SU-DHL-6 (cell line): ENCODE measurements at regions not wholly inside any gene's neighbourhood (a gene's known extent, or its start where the extent isn't known, plus 50 kb on each side); places are given as distances from the start of the nearest gene placed in this dataset.
"Not testable (repeated sequence)": the region's sequence is repeated elsewhere in the genome, so short reads cannot be mapped to it uniquely, and the experiment has no call there.

ENCODE experiments used
- H2AFZ ChIP-seq: fragments of 200-600 bp; sonication (generic); 2 replicates; pipeline ENCODE4 v1.6.1; 2014; ENCODE audit warnings: low read depth, mild to moderate bottlenecking, moderate library complexity, mixed read lengths, antibody characterized with exemption, low read length; ENCODE audit not compliant: severe bottlenecking
- H3F3A ChIP-seq: fragments of 200-600 bp; shearing (Covaris generic); 2 replicates; pipeline ENCODE4 v1.6.0; 2016; ENCODE audit warnings: antibody characterized with exemption, mild to moderate bottlenecking; ENCODE audit not compliant: insufficient read depth
- H3K27ac ChIP-seq: fragments of 200-600 bp; sonication (generic); 2 replicates; pipeline ENCODE4 v1.5.1; 2016; ENCODE audit warnings: low read depth, mild to moderate bottlenecking, low read length, moderate library complexity, mixed read lengths
- H3K27me3 ChIP-seq: fragments of 200-600 bp; sonication (generic), shearing (Covaris generic); 2 replicates; pipeline ENCODE4 v1.6.0; 2014; ENCODE audit warnings: mild to moderate bottlenecking, low read length
- H3K36me3 ChIP-seq: fragments of 200-600 bp; sonication (generic); 2 replicates; pipeline ENCODE4 v1.6.1; 2014; ENCODE audit warnings: mild to moderate bottlenecking, low read length, mixed read lengths
- H3K4me2 ChIP-seq: fragments of 300-600, 200-600 bp; shearing (Covaris generic), sonication (generic); 2 replicates; pipeline ENCODE4 v1.6.0; 2014; ENCODE audit warnings: low read length, low read depth, mild to moderate bottlenecking; ENCODE audit not compliant: poor library complexity, severe bottlenecking
- H3K4me3 ChIP-seq: fragments of 200-600 bp; sonication (generic); 2 replicates; pipeline ENCODE4 v1.5.1; 2014; ENCODE audit warnings: antibody characterized with exemption, low read length, mild to moderate bottlenecking, mixed read lengths; ENCODE audit not compliant: insufficient read depth, poor library complexity, severe bottlenecking
- H3K79me2 ChIP-seq: fragments of 200-600 bp; sonication (generic); 2 replicates; pipeline ENCODE4 v1.6.1; 2014; ENCODE audit warnings: mild to moderate bottlenecking, low read length, moderate library complexity; ENCODE audit not compliant: insufficient read depth
- H3K9ac ChIP-seq: fragments of 200-600 bp; sonication (generic); 2 replicates; pipeline ENCODE4 v1.7.0; 2014; ENCODE audit warnings: mild to moderate bottlenecking, low read length
- H3K9me2 ChIP-seq: fragments of 200-600 bp; sonication (generic); replicated peaks from 2 replicates; pipeline ENCODE4 v1.6.1; 2014; ENCODE audit warnings: low read length; ENCODE audit not compliant: insufficient read depth
- H3K9me3 ChIP-seq: fragments of 200-600 bp; sonication (generic); 2 replicates; pipeline ENCODE4 v1.6.1; 2014; ENCODE audit warnings: low read length, mixed read lengths; ENCODE audit not compliant: insufficient read depth
- H4K20me1 ChIP-seq: fragments of 200-600 bp; sonication (generic); 2 replicates; pipeline ENCODE4 v1.6.1; 2014; ENCODE audit warnings: low read depth, mild to moderate bottlenecking, antibody characterized with exemption, low read length, moderate library complexity, mixed read lengths
- CTCF ChIP-seq: fragments of 200-600 bp; sonication (generic); IDR thresholded peaks from one replicate; pipeline ENCODE4 v1.5.1; 2017; ENCODE audit warnings: antibody characterized with exemption, mild to moderate bottlenecking, low read length, moderate library complexity; ENCODE audit not compliant: insufficient read depth, poor library complexity, severe bottlenecking
- EZH2phosphoT487 ChIP-seq: fragments of 200-600 bp; sonication (generic), shearing (Covaris generic); conservative IDR thresholded peaks from 2 replicates; pipeline ENCODE4 v1.6.1; 2018; ENCODE audit warnings: mild to moderate bottlenecking, antibody characterized with exemption, low read length, moderate library complexity, mixed read lengths

GRCh38 chr18:34511435-34511834, 198.7 kb upstream of the DTNA start:
- no peaks in the 10 kb centered on the region for H3F3A ChIP-seq
- no peaks in the 10 kb centered on the region for H3K27me3 ChIP-seq
- no peaks in the 10 kb centered on the region for H3K79me2 ChIP-seq
- no peaks in the 10 kb centered on the region for H4K20me1 ChIP-seq
- H3K9me3 ChIP-seq = no peaks in the 10 kb centered on the region
- no peak for TF ChIP-seq EZH2phosphoT487
- no peak for TF ChIP-seq CTCF
- no peak overlapping the region for H2AFZ ChIP-seq
- no peak overlapping the region for H3K9ac ChIP-seq
- no peaks in the 10 kb centered on the region for H3K36me3 ChIP-seq
- H3K9me2 ChIP-seq = no peaks in the 10 kb centered on the region
- H3K4me3 ChIP-seq = no peak overlapping the region
- no peak overlapping the region for H3K4me2 ChIP-seq
- H3K27ac ChIP-seq = no peak overlapping the region

GRCh38 chr18:34511879-34512278, 198.2 kb upstream of the DTNA start:
- Histone ChIP-seq H3F3A (no peaks in the 10 kb centered on the region), H3K36me3 (no peaks in the 10 kb centered on the region), H3K9me2 (no peaks in the 10 kb centered on the region), H3K27me3 (no peaks in the 10 kb centered on the region), H3K9me3 (no peaks in the 10 kb centered on the region), H3K4me3 (no peak overlapping the region), H3K9ac (no peak overlapping the region), H3K27ac (no peak overlapping the region), H3K79me2 (no peaks in the 10 kb centered on the region), H3K4me2 (no peak overlapping the region), H4K20me1 (no peaks in the 10 kb centered on the region), H2AFZ (no peak overlapping the region)
- TF ChIP-seq EZH2phosphoT487 (no peak), CTCF (no peak)

- H3K9ac ChIP-seq = no peak overlapping the region
- no peaks in the 10 kb centered on the region for H3K36me3 ChIP-seq
- no peaks in the 10 kb centered on the region for H3K9me2 ChIP-seq
- H3K4me3 ChIP-seq = no peak overlapping the region
- H3K4me2 ChIP-seq = no peak overlapping the region
- TF ChIP-seq CTCF = no peak
- H3K27ac ChIP-seq = no peak overlapping the region
- no peaks in the 10 kb centered on the region for H3K27me3 ChIP-seq
- no peaks in the 10 kb centered on the region for H3F3A ChIP-seq
- no peaks in the 10 kb centered on the region for H3K9me3 ChIP-seq
- no peak overlapping the region for H2AFZ ChIP-seq
- H4K20me1 ChIP-seq = no peaks in the 10 kb centered on the region
- no peaks in the 10 kb centered on the region for H3K79me2 ChIP-seq
These were observed 195.9 kb upstream of the DTNA start for GRCh38 chr18:34514238-34514637.

GRCh38 chr18:34514957-34515356, 195.1 kb upstream of the DTNA start:
- Histone ChIP-seq H2AFZ (no peak overlapping the region), H3K27ac (no peak overlapping the region), H4K20me1 (no peaks in the 10 kb centered on the region), H3K9ac (no peak overlapping the region), H3K4me3 (no peak overlapping the region), H3F3A (no peaks in the 10 kb centered on the region), H3K36me3 (no peaks in the 10 kb centered on the region), H3K27me3 (no peaks in the 10 kb centered on the region), H3K9me3 (no peaks in the 10 kb centered on the region), H3K79me2 (no peaks in the 10 kb centered on the region), H3K4me2 (no peak overlapping the region), H3K9me2 (no peaks in the 10 kb centered on the region)
- TF ChIP-seq EZH2phosphoT487 = no peak
- no peak for TF ChIP-seq CTCF

GRCh38 chr18:34516355-34516754, 193.7 kb upstream of the DTNA start:
- H3K79me2 ChIP-seq, H3K36me3 ChIP-seq, H2AFZ ChIP-seq, H3K9me2 ChIP-seq, H3K27ac ChIP-seq, H3K27me3 ChIP-seq, H3K4me3 ChIP-seq, H3F3A ChIP-seq, H3K9me3 ChIP-seq, H3K9ac ChIP-seq, H4K20me1 ChIP-seq, H3K4me2 ChIP-seq: not testable (repeated sequence)
